Body of pancreas (tissue), 4 donors: ENCODE measurements at regions not wholly inside any gene's neighbourhood (a gene's known extent, or its start where the extent isn't known, plus 50 kb on each side); places are given as distances from the start of the nearest gene placed in this dataset.

ENCODE experiments used
- CTCF ChIP-seq, 7 experiments: fragments of 450-650 bp in 4 of 7; fragments of 200-600 bp in 3 of 7; sonication (generic) in 3 of 7; IDR thresholded peaks; one replicate each; pipeline ENCODE4 v1.5.1; 2016 to 2019; ENCODE audit warnings: antibody characterized with exemption in 7 of 7
- POLR2A ChIP-seq, 3 donors: fragments of 450-650 bp; IDR thresholded peaks; one replicate each; pipeline ENCODE4 v1.6.1; 2016; ENCODE audit warnings: antibody characterized with exemption in 3 of 3, mild to moderate bottlenecking in 2 of 3

GRCh38 chr9:86577420-86578333 is 223.5 kb upstream of the TUT7 start:
- TF ChIP-seq POLR2A (IDR thresholded peaks at IDR 0.05): no peak
- TF ChIP-seq CTCF (IDR thresholded peaks at IDR 0.05): no peak
